ENCODE measurements at regions not wholly inside any gene's neighbourhood (a gene's known extent, or its start where the extent isn't known, plus 50 kb on each side); places are given as distances from the start of the nearest gene placed in this dataset.

- DNase-seq, result no peak
Observed at GRCh38 chr5:166317425-166317824, 1974.0 kb upstream of the WWC1 start.

- DNase-seq, result no peak
Observed at GRCh38 chr5:166320920-166321480, 1970.4 kb upstream of the WWC1 start.

DNA sequence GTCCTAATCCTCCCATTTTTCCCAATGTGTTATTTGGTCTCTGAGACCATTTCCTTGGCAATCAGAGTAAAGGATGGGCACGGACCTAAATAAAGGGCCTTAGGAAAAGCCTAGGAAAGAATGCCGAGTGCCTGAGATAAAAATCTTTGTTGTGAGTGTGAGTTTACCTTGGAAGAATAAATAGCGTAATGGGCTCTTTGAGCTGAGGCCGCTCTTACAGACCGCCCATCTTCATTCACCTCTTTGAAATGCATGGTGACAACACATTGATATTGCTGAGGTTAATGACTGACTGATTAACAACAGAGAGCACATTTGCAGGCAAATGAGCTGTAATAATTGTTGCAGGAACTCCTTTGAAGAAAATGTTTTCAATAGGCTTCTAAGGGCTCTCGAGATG is 1967.1 kb upstream of the WWC1 start:
- no peak for DNase-seq

DNA sequence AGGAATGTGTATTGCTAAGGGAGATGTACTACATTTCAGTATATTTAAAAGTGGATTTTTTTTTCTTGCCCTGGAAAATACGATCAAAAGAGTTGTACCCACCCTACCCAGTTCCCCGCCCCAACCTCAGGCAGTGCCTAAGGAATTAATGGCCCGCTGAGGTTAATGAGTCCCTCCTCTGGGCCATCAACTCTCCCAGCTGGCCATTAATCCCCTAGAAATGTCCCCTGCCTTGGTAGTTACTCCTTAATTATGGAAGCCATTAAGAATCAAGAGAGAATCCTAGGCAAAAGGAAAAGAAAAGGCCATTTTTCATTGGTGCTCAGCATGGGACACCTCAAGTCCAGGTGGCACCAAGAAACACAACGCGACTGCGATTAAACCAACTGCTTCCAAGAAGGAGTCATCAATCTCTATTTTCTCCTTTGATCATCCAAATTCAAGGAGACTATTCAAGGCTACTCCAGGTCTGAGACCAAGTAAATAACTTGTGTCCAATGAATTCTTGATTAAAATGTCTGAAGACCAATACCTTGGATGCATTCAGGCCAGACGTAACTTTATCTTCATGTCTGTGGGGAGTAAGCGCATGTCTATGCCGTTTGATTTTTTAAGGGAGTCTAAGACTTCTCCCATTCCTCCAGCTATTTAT is 1962.2 kb upstream of the WWC1 start:
- DNase-seq, result no peak

GRCh38 chr5:166330036-166330435 is 1961.4 kb upstream of the WWC1 start:
- DNase-seq, result no peak

DNA sequence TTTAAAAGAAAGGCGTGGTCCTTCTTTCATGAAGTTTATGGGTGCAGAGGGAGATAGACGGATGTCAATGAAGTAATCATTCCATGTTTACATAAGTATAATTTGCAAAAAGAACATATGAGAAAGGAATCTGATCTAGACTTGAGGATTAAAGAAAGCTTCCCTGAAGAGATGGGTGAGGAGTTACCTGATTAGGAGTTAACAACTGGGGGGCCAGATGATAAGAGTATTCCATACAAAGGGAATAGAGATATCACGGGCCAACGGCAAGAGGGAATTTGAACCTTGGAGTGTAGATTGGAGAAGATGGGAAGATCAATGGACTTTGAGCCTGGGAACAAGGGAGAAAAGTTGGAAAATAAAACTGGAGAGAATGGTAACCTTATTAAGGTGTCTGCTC is 1959.9 kb upstream of the WWC1 start:
- no peak for DNase-seq

GRCh38 chr5:166338801-166339200 is 1952.6 kb upstream of the WWC1 start:
- no peak for DNase-seq

DNA sequence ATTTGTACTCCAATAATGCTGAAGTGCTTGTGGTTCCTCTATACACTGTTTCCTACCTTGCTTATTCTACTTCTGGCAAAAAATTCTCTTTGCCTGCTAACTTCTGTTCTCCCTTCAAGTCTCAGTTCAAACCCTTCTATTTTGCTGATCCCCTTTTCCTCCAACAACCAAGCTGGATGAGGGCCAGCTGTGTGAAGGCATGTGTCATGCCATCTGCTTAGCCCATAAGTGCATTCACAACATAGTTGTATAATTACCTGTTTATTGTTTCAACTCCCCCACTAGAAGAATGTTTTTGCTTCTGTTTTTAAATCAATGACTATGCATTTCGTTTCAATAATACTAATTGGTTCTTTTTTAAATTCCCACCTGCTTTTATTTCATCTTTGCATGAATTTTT is 1951.4 kb upstream of the WWC1 start:
- DNase-seq, result no peak

DNA sequence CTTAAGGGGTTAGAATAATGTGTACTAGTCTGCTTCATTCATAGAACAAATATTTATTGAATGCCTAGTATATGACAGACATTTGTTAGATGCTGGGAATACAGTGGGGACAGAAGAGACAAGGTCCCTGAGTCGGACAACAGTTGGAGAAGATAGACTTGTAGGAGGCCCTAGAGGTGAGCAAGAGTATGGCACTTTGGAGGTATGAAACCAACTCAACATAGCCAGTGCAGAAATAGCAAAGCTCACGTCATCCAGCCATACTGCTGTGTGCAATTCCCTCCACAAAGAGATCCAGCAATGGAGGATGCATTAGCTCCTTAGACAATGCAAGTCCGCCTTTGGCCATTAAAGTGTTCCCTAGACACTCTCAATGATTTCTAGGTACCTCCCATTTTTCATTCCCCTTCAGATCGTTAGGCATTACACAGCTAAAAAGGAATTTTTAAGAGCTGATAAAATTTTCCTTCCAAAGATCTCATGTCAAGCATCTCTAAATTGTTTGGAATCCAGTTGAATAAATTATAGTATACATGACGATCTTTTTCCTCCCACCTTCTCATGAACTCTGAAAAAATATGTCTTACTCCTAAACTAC is 1949.6 kb upstream of the WWC1 start:
- peak; percentile 7 for DNase-seq

- DNase-seq, result no peak
Observed at GRCh38 chr5:166342402-166342801, 1949.0 kb upstream of the WWC1 start.

GRCh38 chr5:166346726-166347374 is 1944.6 kb upstream of the WWC1 start:
- no peak for DNase-seq

GRCh38 chr5:166349046-166349445 is 1942.4 kb upstream of the WWC1 start:
- no peak for DNase-seq

- no peak for DNase-seq
Observed at GRCh38 chr5:166353580-166353979, 1937.9 kb upstream of the WWC1 start.

GRCh38 chr5:166354332-166354731 is 1937.1 kb upstream of the WWC1 start:
- DNase-seq, result no peak

DNA sequence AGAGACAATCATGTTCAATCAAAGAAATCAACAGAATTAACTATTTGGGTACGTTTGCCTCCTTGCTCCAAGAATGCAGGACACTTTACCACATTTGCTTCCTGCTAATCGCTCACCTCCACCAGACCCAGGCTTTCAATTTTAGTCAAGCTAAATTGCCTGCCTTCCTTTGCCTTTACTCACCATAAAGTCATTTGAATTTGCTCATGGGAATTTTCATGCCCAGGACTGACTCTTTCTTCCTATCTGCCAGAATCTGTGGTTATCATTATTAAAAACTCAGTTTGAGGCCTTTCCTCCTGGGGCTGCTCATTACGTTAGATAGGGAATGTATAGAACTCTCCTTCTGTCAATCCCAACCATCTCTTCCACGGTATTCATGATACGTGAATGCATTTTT is 1935.3 kb upstream of the WWC1 start:
- DNase-seq, result no peak

- no peak for DNase-seq
Observed at GRCh38 chr5:166358127-166358830, 1933.2 kb upstream of the WWC1 start.

DNA sequence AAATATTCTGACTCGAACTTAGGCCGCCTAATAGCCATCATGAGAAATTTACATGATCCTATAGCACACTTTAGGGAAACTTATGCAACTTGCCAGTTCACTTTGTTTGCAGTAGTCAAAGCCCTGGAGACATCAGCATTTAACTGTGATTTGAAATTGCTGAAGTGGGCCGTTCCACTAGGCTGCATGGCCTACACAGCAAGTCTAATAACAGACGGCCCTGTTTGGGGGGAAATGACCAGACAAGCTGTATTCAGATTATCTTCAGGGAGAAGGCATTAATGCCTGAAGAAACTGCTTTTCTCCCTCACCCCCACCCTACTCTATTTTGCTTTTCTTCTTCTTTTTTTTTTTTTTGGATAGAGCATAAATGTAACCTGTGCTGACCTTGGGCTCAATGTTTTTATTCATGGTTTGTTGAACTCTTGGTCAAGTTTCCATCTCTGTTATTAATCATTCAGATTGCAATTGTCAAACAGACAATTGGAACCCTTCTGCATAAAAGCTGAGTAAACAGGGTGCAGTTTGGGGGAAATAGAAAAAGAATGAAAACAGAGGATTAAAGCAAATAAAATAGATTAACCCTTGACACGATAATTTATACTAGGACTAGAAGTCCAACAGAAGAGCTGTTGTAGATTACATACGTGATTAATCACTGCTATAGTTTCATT is 1928.2 kb upstream of the WWC1 start:
- no peak for DNase-seq

DNA sequence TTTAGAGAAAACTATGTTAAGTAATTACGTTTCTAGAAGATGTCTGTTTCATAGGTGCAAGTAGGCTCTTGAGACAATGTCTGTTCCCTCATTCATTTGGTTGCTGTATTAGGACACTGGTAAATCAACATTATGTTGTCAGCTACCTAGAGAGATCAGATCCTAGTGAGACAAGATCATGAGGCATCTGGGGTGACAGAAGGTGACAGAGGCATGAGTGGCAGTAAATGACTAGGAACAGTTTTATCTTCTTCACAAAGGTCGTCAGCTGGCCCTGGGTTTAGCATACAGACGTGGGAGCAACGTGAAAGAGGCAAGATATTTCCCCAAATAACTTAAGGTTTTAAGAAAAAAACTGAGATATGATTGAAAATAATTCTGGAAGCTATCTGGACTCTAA is 1926.3 kb upstream of the WWC1 start:
- no peak for DNase-seq

DNA sequence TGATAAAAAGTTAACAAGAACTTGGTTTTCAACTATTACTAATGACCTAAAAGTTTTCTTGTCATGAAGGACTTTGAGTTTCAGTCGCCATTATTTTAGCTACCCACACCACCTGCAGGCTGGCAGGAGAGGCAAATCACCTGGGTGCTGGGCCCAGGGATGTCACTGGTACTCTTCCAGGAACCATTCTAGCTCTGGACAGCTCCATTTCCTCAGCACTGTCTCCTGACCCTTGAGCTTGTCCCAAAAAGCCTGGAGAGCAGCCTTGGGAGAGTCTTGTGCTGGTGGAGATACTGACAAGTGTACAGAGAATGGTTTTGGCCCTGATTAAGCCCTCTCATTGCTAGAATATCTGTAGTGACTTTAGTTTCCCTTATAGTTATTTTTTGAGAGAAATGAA is 1924.1 kb upstream of the WWC1 start:
- no peak for DNase-seq

GRCh38 chr5:166369346-166369745 is 1922.1 kb upstream of the WWC1 start:
- no peak for DNase-seq

DNA sequence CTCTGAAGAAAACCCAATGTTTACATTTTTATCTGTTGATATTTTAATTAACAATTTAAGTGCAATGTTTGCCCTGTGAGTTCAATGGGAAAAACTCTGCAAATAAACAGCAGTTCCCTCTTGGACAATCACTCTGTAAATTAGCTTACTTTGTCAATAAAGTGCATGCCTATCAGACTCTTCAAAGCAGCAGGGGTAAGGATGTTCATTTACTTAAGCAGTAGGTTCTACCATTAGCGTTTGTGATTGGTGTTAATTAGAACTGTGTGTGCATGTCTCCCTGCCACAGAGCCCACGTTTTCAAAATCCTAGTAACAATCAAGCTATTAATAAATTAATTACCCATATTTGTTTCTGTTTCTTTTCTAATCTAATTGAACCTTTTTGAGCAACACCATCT is 1921.6 kb upstream of the WWC1 start:
- DNase-seq, result peak; percentile 51

- DNase-seq, result no peak
Observed at GRCh38 chr5:166370928-166371690, 1920.3 kb upstream of the WWC1 start.

Data from COR-L47 (cell line).